GM12872 (cell line): ENCODE measurements at regions not wholly inside any gene's neighbourhood (a gene's known extent, or its start where the extent isn't known, plus 50 kb on each side); places are given as distances from the start of the nearest gene placed in this dataset.

Experiments
- TF ChIP-seq, protein P1 (sequence below): IDR thresholded peaks from 3 replicates; pipeline ENCODE4 v1.5.1; 2011; ENCODE audit warnings: low read depth, mild to moderate bottlenecking, low read length, moderate library complexity; ENCODE audit not compliant: insufficient read depth

DNA sequence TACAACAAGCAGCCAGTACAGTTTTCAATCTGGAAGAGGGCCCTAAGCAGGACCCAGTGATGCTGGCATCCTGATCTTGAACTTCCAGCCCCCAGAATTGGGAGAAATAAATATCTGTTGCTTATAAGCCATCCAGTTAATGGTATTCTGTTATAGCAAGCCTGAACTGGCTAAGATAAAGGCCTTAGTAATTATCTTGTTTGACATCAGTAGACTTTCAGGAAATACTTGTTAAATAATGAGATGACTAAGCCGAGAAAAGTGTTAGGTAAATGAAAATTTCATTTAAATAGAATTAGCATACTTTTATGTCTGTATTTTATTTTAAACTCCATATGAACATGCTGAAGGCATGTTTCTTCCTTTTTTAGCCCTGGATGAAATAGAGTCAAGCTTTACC, 188.2 kb downstream of the OLFM4 start:
- TF ChIP-seq, protein P1, sequence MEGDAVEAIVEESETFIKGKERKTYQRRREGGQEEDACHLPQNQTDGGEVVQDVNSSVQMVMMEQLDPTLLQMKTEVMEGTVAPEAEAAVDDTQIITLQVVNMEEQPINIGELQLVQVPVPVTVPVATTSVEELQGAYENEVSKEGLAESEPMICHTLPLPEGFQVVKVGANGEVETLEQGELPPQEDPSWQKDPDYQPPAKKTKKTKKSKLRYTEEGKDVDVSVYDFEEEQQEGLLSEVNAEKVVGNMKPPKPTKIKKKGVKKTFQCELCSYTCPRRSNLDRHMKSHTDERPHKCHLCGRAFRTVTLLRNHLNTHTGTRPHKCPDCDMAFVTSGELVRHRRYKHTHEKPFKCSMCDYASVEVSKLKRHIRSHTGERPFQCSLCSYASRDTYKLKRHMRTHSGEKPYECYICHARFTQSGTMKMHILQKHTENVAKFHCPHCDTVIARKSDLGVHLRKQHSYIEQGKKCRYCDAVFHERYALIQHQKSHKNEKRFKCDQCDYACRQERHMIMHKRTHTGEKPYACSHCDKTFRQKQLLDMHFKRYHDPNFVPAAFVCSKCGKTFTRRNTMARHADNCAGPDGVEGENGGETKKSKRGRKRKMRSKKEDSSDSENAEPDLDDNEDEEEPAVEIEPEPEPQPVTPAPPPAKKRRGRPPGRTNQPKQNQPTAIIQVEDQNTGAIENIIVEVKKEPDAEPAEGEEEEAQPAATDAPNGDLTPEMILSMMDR = no peak

- TF ChIP-seq, protein P1 = no peak
Observed at GRCh38 chr13:53217194-53217593, 188.6 kb downstream of the OLFM4 start.

- TF ChIP-seq, protein P1 = no peak
Observed at GRCh38 chr13:53220038-53220437, 191.4 kb downstream of the OLFM4 start.

- TF ChIP-seq, protein P1 = no peak
Observed at GRCh38 chr13:53237696-53238095, 209.1 kb downstream of the OLFM4 start.

DNA sequence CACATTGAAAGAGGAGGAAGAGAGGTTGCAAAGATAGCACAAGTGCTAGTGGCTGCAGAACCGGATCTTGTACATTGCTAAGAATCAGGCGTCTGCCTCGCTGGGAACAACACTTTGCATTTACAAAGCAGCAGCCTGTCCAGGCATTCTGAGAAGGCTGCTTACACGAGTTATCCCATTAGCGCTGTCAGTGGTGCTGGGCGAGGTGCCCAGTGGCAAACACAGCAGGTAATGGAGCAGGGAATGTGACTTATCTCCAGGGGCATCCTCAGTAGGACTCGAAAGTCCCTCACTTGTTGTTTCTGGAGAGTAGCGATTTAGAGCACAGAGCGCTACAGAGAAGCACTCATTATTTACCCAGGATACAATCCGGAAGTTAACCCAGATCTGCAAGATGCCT, 209.6 kb downstream of the OLFM4 start:
- TF ChIP-seq, protein P1 = no peak

- TF ChIP-seq, protein P1 = no peak
Observed at GRCh38 chr13:53240401-53241025, 211.9 kb downstream of the OLFM4 start.

- TF ChIP-seq, protein P1 = no peak
Observed at GRCh38 chr13:53241891-53242348, 213.3 kb downstream of the OLFM4 start.
